Lower leg skin (tissue), 3 donors: ENCODE measurements at regions not wholly inside any gene's neighbourhood (a gene's known extent, or its start where the extent isn't known, plus 50 kb on each side); places are given as distances from the start of the nearest gene placed in this dataset.

ENCODE experiments used
- CTCF ChIP-seq, 3 donors: fragments of 450-650 bp; IDR thresholded peaks; one replicate each; pipeline ENCODE4 v1.5.1; 2016; ENCODE audit warnings: antibody characterized with exemption in 3 of 3, mild to moderate bottlenecking in 3 of 3, moderate library complexity in 2 of 3
- POLR2A ChIP-seq, 2 donors: fragments of 450-650 bp; IDR thresholded peaks; one replicate each; pipeline ENCODE4 v1.6.1; 2016 to 2017; ENCODE audit warnings: antibody characterized with exemption in 2 of 2, mild to moderate bottlenecking in 1 of 2, moderate library complexity in 1 of 2

- TF ChIP-seq CTCF (IDR thresholded peaks at IDR 0.05) (no peak), POLR2A (IDR thresholded peaks at IDR 0.05) (no peak)
Observed at GRCh38 chr4:131632877-131633276, 1516.2 kb upstream of the PCDH10 start.
